Stimulated activated effector memory CD8-positive, alpha-beta T cell treated with anti-CD3 and anti-CD28 coated beads, Interleukin-12 subunit alpha, Interleukin-12 subunit beta, amount 100 ng/mL, for 72 hours (primary cell): ENCODE measurements at regions not wholly inside any gene's neighbourhood (a gene's known extent, or its start where the extent isn't known, plus 50 kb on each side); places are given as distances from the start of the nearest gene placed in this dataset.

ENCODE experiments used
- ATAC-seq: fragments of 150-1000 bp; cut with Tn5 transposase; 2 replicates; pipeline ENCODE4 v1.10.0; 2021
- DNase-seq, 2 donors: peaks; one replicate each; pipeline ENCODE4 v3.0.0; 2021 to 2022; ENCODE audit warnings: low spot score in 2 of 2
- H3K27ac Mint-ChIP-seq: one replicate; pipeline ENCODE4 v1.8.0; 2022; ENCODE audit warnings: mild to moderate bottlenecking, mixed read lengths
- H3K36me3 Mint-ChIP-seq: one replicate; pipeline ENCODE4 v1.8.0; 2022; ENCODE audit warnings: mild to moderate bottlenecking, mixed read lengths
- H3K4me1 Mint-ChIP-seq: one replicate; pipeline ENCODE4 v1.8.0; 2022; ENCODE audit warnings: mixed read lengths
- H3K4me3 Mint-ChIP-seq: one replicate; pipeline ENCODE4 v1.8.0; 2022; ENCODE audit warnings: mild to moderate bottlenecking, mixed read lengths
- H3K9me3 Mint-ChIP-seq: one replicate; pipeline ENCODE4 v1.8.0; 2022; ENCODE audit warnings: mixed read lengths

DNA sequence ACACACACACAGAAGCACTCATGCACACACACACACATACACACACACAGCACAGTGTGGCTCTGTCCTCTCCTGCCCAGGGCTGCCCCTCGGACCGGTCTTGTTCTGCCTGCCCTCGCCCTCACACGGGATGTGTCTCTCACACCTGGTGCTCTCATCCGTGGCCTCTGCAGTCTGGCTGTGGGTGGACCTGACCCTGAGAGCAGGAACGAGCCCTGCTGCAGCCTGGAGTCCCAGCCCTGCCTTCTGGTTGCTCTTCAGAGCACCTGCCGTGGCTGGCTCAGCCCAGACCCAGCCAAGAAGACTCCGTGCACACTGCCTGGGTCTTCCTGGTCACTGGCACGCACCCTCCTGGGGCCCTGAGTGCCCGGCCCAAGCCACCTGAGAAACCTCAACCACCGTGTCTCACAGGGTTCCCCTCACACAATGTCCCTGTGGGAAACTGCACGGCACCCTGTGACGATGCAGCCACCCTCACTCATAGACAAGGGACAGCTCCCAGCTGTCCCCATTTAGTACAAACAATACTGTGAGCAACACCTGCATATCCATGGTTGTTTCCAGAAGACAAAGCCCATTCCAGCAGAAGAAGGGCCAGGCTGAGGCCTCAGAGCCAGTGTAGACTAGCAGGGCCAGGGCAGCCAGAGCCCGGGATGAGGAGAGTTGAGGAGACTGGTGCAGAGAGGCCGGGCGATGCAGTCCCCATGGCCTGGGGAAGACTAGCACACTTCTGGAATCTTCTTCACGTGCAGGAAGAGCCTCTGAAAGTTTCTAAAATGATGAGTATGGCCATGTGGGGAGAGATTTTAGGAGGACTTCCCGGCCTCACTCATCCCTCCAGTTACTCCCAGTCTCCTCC lies 234.0 kb downstream of the NPHP4 start:
- Mint-ChIP-seq H3K27ac (no peak overlapping the region), H3K9me3 (peaks cover 2% of the 10 kb centered on the region), H3K4me1 (no peaks in the 10 kb centered on the region), H3K36me3 (no peaks in the 10 kb centered on the region), H3K4me3 (no peak overlapping the region)
- peak; percentile 31 for ATAC-seq
- no peak for DNase-seq

DNA sequence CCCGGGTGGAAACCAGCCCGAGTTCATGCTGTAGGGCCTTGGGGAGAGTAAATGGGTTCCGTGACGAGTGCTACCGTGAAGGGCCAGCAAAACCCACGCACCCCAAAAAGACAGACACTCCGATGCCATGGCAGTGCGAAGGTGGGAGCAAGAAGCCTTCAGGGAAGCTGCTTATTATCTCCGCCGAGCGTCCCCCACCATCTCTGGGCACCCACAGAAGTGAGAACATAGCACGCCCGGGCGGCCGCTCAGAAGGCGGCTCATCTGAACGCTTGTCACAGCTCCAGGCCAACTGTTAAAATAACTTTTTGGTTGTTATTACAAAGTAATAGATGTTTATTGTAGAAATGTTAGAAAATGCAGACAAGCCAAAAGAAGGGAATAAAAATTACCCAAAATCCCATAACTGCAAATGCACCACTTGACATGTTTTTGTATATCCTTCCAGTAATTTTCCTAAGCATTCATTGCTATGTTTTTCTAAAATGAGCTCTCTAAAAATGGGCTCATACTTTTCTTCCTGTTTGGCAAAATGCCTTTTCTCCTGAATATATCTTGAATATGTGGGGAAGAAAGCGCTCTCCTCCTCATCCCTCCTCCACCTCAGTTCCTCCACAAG lies 234.9 kb downstream of the NPHP4 start:
- H3K4me3 Mint-ChIP-seq = no peak overlapping the region
- DNase-seq = no peak
- no peak overlapping the region for H3K27ac Mint-ChIP-seq
- peaks cover 2% of the 10 kb centered on the region for H3K9me3 Mint-ChIP-seq
- H3K4me1 Mint-ChIP-seq = no peaks in the 10 kb centered on the region
- no peaks in the 10 kb centered on the region for H3K36me3 Mint-ChIP-seq
- ATAC-seq = no peak

DNA sequence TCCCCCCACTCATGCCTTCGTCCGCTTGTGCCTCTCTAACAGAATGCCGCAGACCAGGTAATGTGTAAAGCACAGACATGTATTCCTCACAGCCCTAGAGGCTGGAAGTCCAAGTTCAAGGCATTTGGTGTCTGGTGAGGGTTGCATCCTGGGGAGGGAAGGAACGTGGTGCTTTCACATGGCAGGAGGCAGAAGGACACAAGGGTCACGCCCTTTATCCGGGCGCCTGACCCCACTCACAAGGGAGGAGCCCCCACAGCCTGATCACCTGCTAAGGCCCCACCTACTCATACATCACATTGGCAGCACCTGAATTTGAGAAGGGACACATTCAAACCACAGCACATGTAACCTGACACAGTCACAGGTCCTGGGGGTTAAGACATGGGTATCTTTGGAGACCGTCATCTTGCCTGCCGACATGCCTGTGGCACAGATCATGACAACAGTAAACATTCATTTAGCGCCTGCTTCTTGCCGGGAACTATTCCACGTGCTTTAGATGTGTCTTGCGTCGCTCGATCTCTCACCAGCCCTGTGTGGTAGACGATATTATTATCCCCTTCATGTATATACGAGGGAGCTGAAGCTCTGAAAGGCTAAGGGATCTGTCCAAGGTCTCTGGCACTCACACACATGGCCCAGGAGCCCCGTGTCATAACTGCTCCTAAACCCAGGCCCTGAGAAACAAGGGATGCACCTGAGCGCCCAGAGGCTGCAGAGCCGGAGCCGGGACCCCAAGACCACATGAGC lies 235.6 kb downstream of the NPHP4 start:
- no peaks in the 10 kb centered on the region for H3K4me1 Mint-ChIP-seq
- no peak overlapping the region for H3K4me3 Mint-ChIP-seq
- peaks cover 2% of the 10 kb centered on the region for H3K9me3 Mint-ChIP-seq
- no peaks in the 10 kb centered on the region for H3K36me3 Mint-ChIP-seq
- H3K27ac Mint-ChIP-seq = no peak overlapping the region
- ATAC-seq = no peak
- no peak for DNase-seq

DNA sequence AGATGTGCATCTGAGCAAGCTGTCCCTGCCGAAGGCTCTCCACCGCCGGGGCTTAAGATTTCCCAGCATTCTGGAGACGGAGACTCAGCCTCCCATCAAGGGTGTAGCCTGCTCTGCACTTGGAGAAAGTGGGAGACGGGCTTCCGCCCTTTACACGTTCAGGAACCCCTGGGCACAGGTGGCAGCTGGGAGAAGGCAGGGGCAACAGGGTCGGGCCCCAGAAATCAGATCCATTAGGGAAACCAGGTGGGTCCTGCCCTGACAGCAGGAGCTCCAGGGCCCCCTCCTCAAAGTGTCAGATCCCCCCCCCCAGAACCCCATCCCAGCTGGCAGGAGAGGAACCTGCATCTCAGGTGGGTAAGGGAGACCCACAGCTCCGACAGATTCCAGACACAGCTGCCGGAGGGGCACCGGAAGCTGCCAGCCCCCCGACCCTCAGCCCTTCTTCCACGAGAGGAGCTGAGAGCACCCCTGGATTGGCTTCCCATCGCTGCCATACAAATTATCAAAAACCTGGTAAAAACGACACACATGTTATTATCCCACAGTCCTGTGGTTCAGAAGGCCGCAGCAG lies 236.6 kb downstream of the NPHP4 start:
- Mint-ChIP-seq H3K36me3 (no peaks in the 10 kb centered on the region), H3K4me1 (no peaks in the 10 kb centered on the region), H3K4me3 (no peak overlapping the region), H3K27ac (no peak overlapping the region), H3K9me3 (peaks cover 2% of the 10 kb centered on the region)
- no peak for DNase-seq
- ATAC-seq = no peak

DNA sequence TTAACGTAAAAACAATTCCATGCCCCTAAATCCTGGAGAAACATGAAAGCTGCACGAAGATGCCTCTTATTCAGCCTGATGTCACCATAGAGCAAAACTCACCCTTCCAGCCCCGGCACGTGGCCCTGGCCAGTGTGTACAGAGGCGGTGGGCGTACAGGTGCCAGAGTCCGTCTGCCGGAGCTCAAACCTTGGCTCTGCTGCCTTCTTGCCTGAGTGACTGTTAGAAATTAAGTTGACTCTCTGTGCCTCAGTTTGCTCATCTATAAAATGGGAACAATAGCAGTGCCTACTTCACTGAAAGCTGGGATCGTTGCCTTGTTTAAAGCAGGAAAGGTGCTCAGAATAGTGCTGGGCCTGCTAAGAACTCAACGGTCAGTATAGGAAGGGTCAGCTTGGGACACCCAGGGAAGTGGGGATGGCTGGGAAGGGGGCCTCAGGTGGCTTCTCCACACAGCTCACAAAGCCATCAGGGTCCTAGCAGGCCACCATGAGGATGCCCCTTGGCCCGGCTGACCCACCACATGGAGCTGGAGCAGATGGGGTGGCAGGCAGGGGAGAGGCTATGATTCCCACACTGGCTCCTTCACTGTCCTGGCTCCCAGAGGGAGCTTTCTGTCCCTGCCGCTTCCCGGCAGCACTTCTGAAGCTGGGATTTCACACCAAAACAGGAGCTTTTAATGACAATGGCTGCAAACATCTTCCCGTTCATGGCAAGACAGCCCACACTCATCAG lies 237.2 kb downstream of the NPHP4 start:
- no peak overlapping the region for H3K27ac Mint-ChIP-seq
- H3K36me3 Mint-ChIP-seq = no peaks in the 10 kb centered on the region
- ATAC-seq = no peak
- no peak overlapping the region for H3K4me3 Mint-ChIP-seq
- no peak for DNase-seq
- H3K9me3 Mint-ChIP-seq = no peaks in the 10 kb centered on the region
- H3K4me1 Mint-ChIP-seq = peaks cover under 1% of the 10 kb centered on the region

DNA sequence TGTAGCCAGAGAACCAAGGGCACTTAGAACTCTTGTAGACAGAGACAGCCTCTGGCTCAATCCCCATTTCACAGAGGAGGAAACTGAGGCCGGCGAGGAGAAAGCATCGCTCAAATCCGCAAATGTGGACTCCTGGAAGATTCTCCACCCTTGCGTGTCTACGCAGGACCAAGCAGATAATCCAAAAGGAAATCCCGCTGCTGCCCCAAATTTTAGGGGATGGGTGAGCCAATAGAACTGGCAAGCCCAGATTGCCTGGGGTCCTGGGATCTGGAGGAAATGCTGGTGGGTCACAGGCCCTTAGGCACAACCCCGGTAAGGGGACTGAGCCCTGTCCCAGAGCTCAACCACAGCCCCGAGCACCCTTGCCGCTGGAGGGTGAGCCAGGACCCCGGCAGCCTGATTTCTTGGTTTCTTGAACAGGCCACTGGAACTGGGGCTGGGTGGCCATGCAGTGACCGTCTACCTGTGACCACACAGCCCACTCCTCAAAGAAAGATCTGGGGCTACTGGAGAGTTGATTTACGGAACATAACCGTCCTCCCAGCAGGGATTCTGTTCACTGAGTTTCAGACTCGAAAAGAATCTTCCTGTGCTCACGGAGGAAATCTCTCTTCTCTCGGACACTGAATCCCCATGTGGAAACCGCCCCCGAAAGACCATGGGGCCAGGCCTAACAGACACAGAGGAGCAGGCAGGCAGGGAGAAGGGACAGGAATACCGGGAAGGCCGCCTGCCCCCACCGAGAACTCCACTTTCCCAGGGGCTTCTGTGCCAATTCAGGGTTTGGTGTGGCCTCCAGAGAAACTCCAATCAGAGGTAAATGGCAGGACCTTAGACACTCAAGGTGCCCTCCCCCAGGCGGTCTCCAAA lies 238.4 kb downstream of the NPHP4 start:
- H3K4me1 Mint-ChIP-seq = peaks cover 5% of the 10 kb centered on the region
- no peaks in the 10 kb centered on the region for H3K9me3 Mint-ChIP-seq
- no peak overlapping the region for H3K4me3 Mint-ChIP-seq
- no peak for DNase-seq
- no peak overlapping the region for H3K27ac Mint-ChIP-seq
- H3K36me3 Mint-ChIP-seq = no peaks in the 10 kb centered on the region
- no peak for ATAC-seq

DNA sequence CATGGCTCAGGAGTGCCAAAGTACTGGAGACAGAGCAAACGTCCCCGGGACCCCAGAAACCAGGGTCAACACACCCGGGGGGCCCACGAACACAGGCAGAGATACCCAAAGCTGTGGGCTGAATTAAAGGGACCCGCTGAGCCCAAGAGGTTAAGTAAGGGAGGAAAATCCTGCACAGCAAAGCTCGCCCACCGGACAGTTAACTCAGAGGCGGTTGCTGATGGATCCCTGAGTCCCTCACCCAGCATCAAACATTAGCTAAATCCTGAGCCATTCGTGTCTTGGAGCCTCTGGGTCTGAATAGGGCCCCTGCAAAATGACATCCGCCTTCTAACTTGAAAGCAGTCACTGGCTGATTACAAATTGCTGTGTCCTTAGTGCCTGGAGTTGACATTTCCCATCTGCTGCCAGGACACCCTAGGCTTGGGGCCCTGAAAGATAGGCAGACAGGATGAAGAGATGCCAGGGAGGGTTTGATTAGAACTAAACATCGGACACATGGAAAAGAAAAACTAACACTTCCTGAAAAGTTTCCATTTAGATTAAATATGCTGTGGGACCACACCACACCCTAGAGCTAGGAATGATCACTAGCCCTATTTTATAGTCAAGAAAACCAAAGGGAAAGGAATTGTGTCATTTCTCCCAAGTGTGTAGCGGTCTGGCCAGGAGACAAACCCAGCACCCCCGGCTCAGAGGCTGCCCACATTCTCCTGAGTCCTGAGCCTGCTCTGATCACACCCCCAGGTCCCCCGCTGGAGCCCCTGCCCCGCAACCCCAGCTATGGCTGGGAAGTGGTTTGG lies 239.3 kb downstream of the NPHP4 start:
- H3K4me1 Mint-ChIP-seq = peaks cover 5% of the 10 kb centered on the region
- H3K36me3 Mint-ChIP-seq = no peaks in the 10 kb centered on the region
- no peak overlapping the region for H3K27ac Mint-ChIP-seq
- ATAC-seq (no peak), DNase-seq (no peak)
- no peak overlapping the region for H3K4me3 Mint-ChIP-seq
- H3K9me3 Mint-ChIP-seq = no peaks in the 10 kb centered on the region

DNA sequence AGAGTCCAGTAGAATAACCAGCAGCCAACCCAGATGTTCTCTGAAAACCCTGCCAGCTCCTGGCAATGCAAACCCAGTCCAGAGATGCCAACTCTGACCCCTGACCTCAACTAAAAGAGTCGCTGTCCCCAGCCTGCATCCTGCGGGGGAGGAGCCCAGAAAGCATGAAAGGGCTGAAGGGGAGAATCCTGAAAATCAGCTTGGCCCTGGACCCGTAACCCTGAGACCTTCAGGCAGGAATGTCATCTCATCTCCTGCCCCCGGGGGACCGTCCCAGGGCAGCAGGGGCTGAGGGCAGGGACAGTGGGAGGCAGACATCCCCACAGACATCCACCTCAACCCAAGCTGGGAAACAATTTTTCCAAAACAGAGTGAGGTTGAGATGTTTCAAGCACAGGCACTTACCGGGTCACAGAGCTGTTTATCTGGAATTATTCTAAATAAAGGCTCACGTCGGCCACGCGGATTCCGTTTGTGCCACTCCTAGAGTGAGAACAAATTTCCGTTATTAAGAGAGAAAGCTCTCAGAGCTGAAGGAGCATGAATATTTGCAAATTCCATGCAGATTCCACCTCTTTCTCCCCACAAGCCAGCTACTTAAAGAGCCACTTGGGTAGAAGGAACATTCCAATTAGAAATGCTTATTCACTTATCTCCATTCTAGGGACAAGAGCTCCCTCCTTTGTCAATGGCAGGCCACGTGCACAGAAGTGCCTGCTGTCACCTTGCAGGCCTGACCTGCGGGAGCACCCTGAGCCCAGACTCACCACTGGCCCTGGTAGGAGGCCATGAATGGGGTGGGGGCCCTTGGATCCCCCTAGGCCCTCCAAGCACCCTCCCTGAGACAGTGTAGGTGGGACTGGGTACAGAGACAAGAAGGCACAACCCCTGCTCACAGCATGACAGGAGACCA lies 240.1 kb downstream of the NPHP4 start:
- ATAC-seq (no peak), DNase-seq (no peak)
- no peaks in the 10 kb centered on the region for H3K9me3 Mint-ChIP-seq
- no peak overlapping the region for H3K27ac Mint-ChIP-seq
- no peaks in the 10 kb centered on the region for H3K36me3 Mint-ChIP-seq
- no peak overlapping the region for H3K4me3 Mint-ChIP-seq
- H3K4me1 Mint-ChIP-seq = peaks cover 5% of the 10 kb centered on the region

DNA sequence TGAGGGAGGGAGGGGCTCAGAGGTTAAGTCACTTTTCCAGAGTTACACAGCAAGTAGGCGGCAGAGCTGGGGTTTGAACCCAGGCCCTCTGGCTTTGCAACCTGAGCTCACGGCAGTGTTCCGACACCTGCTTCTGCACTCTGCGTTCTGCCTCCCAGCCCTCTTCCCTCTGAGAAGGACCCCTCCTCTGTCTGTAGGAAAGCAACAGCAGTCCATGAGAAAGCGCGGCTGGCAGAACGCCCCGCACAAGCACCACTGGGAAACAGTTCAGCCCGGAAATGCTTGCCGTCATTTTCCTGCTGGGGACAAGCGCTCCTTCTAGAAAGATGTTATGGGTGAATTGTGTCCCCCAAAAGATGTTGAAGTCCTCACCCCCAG lies 241.1 kb downstream of the NPHP4 start:
- DNase-seq (no peak), ATAC-seq (no peak)
- Mint-ChIP-seq H3K9me3 (no peaks in the 10 kb centered on the region), H3K27ac (no peak overlapping the region), H3K36me3 (no peaks in the 10 kb centered on the region), H3K4me3 (no peak overlapping the region), H3K4me1 (peaks cover 5% of the 10 kb centered on the region)

DNA sequence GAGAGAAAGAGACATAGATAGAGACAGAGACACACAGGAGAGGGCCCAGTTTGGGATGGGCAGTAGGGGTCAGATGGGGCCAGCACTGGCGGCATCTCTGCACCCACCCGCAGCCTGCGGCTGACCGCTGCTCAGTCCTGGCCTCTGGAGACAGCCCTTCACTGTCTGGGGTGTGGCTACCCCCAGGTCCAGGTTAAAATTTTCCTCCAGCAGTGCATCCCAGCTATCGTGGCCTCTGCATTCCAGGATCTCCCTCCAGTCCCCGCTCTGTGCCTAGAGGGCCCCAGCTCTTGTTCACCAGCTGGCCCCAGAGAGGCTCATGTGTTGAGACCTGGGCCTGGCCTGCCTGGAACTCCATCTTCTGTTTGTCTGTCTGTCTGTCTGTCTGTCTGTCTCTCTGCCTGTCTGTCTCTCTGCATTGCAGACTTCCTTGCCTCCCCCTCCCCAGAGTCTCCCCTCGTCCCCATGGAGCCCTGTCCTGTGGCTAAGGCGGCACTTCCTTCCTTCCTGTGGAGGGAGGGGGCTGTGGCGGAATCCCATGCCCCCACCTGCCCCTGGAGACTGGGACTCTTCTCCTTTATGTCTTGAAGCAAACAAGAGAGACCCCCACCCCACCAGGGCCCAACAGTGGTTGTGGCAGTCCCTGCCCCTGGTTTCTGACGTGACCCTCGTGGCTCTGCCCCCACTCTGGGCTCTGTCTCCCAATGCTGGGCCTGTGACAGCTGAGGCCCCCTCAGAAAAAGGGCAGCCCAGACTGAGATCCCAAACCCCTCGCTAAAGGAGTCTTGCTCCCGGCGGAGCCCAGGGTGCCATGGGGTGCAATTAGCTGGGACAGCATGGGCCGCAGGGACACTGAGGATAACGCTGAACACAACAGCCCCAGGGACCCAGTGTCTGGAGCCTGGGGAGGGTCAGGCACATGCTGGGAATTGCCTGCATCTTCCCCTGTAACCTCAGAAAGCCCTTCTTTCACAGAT lies 241.8 kb downstream of the NPHP4 start:
- Mint-ChIP-seq H3K27ac (no peak overlapping the region), H3K4me3 (no peak overlapping the region), H3K4me1 (peaks cover 5% of the 10 kb centered on the region), H3K9me3 (no peaks in the 10 kb centered on the region), H3K36me3 (no peaks in the 10 kb centered on the region)
- ATAC-seq (no peak), DNase-seq (no peak)

DNA sequence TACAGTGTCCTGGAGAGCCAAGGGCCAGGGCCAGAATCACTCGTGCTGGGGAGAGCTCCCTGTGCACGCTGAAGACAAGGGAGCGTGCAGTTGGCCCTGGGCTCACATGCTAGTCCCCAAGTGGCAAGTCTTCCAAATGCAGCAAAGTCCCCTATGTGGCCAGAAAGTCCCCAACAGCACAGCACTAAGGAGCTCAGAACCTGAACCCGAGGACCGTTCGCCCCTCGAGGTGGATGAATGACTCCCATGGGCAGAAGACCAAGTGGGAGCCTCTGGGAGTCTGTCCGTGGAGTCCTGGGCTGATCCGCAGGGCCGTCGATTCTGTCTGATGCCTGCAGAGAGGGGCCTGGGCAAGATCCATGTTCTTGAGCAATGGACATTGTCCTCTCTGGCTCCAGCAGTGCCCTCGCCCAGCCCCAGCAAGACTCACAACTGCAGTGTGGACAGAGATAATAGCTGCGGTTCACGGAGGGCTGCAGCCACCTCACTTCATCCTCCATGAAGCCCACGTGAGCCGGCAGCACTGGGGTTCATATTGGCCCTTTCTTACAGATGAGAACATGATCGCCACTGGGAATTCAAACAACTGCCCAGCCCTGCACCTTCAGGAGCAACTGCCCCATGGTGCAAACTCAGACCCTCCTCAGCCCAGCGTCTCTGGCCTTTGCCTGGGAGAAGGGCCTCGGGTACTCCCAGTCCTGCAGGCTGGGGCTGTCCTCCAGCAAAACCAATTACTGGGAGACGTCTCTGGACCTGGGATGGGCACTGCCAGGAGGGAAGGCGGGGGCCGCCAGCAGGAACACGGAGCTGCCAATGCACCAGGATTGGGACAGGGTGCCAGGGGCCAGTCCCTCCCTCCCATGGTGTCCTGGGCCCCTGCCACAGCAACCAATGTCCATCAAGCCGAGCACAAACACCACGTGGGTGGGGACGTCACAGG lies 243.7 kb downstream of the NPHP4 start:
- Mint-ChIP-seq H3K27ac (no peak overlapping the region), H3K4me1 (peaks cover 12% of the 10 kb centered on the region), H3K9me3 (no peaks in the 10 kb centered on the region), H3K4me3 (no peak overlapping the region), H3K36me3 (no peaks in the 10 kb centered on the region)
- DNase-seq = no peak
- no peak for ATAC-seq
